K562 (cell line): ENCODE measurements at regions not wholly inside any gene's neighbourhood (a gene's known extent, or its start where the extent isn't known, plus 50 kb on each side); places are given as distances from the start of the nearest gene placed in this dataset.

ENCODE experiments used
- ATAC-seq: fragments of 200-7000 bp; cut with Tn5 transposase; 3 replicates; pipeline ENCODE4 v1.9.1; 2020; ENCODE audit warnings: moderate library complexity
- BruUV-seq: library from RNA; stranded (reverse); fragments of 400-500 nt; replicated peaks from 2 replicates; lab custom pipeline; 2021; lab: Mats Ljungman, UMichigan
- CTCF ChIA-PET: fragments of 300-600 bp; formaldehyde crosslinking; extraction: SDS; loops from one replicate; lab custom pipeline; 2021; ENCODE audit warnings: low intra/inter-chr PET ratio; lab: Yijun Ruan, JAX
- POLR2A ChIA-PET: fragments of 300-600, 350-650 bp; sonication (Branson Sonifier 250); formaldehyde crosslinking; extraction: SDS; loops from one replicate; lab custom pipeline; 2021; ENCODE audit warnings: antibody characterized with exemption, inconsistent platforms; lab: Yijun Ruan, JAX
- DNase-seq, 4 experiments: peaks; one replicate each; pipeline versions ENCODE4 v3.0.0 to v3.0.0-alpha.2; 2011 to 2018; ENCODE audit warnings: low spot score in 3 of 4, mixed read lengths in 3 of 4; ENCODE audit errors: extremely low read depth in 1 of 4
- FAIRE-seq: peaks from 2 replicates; lab custom pipeline; 2011; peaks lifted over from hg19 to GRCh38; lab: Jason Lieb, UNC
- H2AFZ ChIP-seq: 2 replicates; pipeline ENCODE4 v1.6.0; 2011; ENCODE audit warnings: low read depth, low read length, control low read depth, inconsistent platforms
- H3K27ac ChIP-seq: fragments of 200-600 bp; 3 replicates; pipeline ENCODE4 v1.8.0; 2011; ENCODE audit warnings: low read depth, mild to moderate bottlenecking, control low read depth, inconsistent platforms, low read length, moderate library complexity, mixed read lengths; ENCODE audit errors: extremely low read depth
- H3K27me3 ChIP-seq, 2 experiments: fragments of 300-600 bp in 1 of 2; 2 replicates in 1 of 2; 3 replicates in 1 of 2; pipeline versions ENCODE4 v1.6.0 to v1.8.0; 2011; ENCODE audit warnings: inconsistent platforms in 2 of 2, low read length in 2 of 2, mild to moderate bottlenecking in 1 of 2, mixed read lengths in 1 of 2, moderate library complexity in 1 of 2; ENCODE audit not compliant: control insufficient read depth in 2 of 2, insufficient read depth in 2 of 2
- H3K36me3 ChIP-seq: fragments of 300-600 bp; 3 replicates; pipeline ENCODE4 v1.8.0; 2011; ENCODE audit warnings: mild to moderate bottlenecking, low read length, inconsistent platforms; ENCODE audit not compliant: control insufficient read depth, insufficient read depth
- H3K4me1 ChIP-seq, 2 experiments: fragments of 200-600 bp in 1 of 2; replicated peaks in 1 of 2; 2 replicates in 1 of 2; 3 replicates in 1 of 2; pipeline versions ENCODE4 v1.5.1 to v1.8.0; 2011; ENCODE audit warnings: inconsistent platforms in 2 of 2, low read length in 2 of 2, mild to moderate bottlenecking in 1 of 2, mixed read lengths in 1 of 2, moderate library complexity in 1 of 2; ENCODE audit not compliant: control insufficient read depth in 2 of 2, insufficient read depth in 2 of 2
- H3K4me2 ChIP-seq: 2 replicates; pipeline ENCODE4 v1.6.1; 2011; ENCODE audit warnings: low read length, control low read depth, inconsistent platforms, mixed read lengths; ENCODE audit not compliant: insufficient read depth
- H3K4me3 ChIP-seq: fragments of 200-600 bp; sonication (generic), shearing (Covaris generic); 2 replicates; pipeline ENCODE4 v1.5.1; 2016; ENCODE audit warnings: control low read depth, inconsistent platforms
- H3K79me2 ChIP-seq: fragments of 200-600 bp; 3 replicates; pipeline ENCODE4 v1.8.0; 2011; ENCODE audit warnings: low read length, inconsistent platforms; ENCODE audit not compliant: control insufficient read depth, insufficient read depth
- H3K9ac ChIP-seq, 2 experiments: 2 replicates each; pipeline versions ENCODE4 v1.6.0 to v1.6.1; 2011; ENCODE audit warnings: low read depth in 2 of 2, low read length in 2 of 2, control low read depth in 1 of 2, inconsistent platforms in 1 of 2, mild to moderate bottlenecking in 1 of 2, mixed read lengths in 1 of 2; ENCODE audit not compliant: insufficient read depth in 1 of 2
- H3K9me1 ChIP-seq: one replicate; pipeline ENCODE4 v1.6.0; 2011; ENCODE audit warnings: inconsistent platforms, mild to moderate bottlenecking, low read length, moderate library complexity; ENCODE audit not compliant: control insufficient read depth, insufficient read depth
- H3K9me3 ChIP-seq: replicated peaks from 2 replicates; pipeline ENCODE4 v1.5.1; 2011; ENCODE audit warnings: low read depth, low read length, inconsistent platforms; ENCODE audit not compliant: control insufficient read depth, insufficient read depth
- H4K20me1 ChIP-seq: replicated peaks from 2 replicates; pipeline ENCODE4 v1.6.1; 2011; ENCODE audit warnings: low read length, inconsistent platforms, mixed read lengths; ENCODE audit not compliant: control insufficient read depth, insufficient read depth
- CXXC5 ChIP-seq: fragments of 250-450 bp; sonication (Bioruptor Pico); IDR thresholded peaks from 2 replicates; pipeline ENCODE4 v1.8.0; 2022; ENCODE audit warnings: inconsistent platforms, mild to moderate bottlenecking, moderate library complexity
- HEY1 ChIP-seq: fragments of 250-450 bp; sonication (Bioruptor Pico); IDR thresholded peaks from 2 replicates; pipeline ENCODE4 v1.5.0; 2020; ENCODE audit warnings: mild to moderate bottlenecking, moderate library complexity, borderline replicate concordance
- MECOM ChIP-seq: fragments of 250-450 bp; sonication (Bioruptor Pico); IDR thresholded peaks from 2 replicates; pipeline ENCODE4 v1.8.0; 2022; ENCODE audit warnings: inconsistent platforms
- NCOA4 ChIP-seq: fragments of 450-650 bp; IDR thresholded peaks from 2 replicates; pipeline ENCODE4 v1.6.1; 2018; ENCODE audit warnings: mild to moderate bottlenecking; ENCODE audit not compliant: partially characterized antibody
- NELFE ChIP-seq: IDR thresholded peaks from 2 replicates; pipeline ENCODE4 v1.6.1; 2011; ENCODE audit warnings: mild to moderate bottlenecking; ENCODE audit not compliant: insufficient read depth, insufficient read length
- NUFIP1 ChIP-seq: fragments of 450-650 bp; IDR thresholded peaks from 2 replicates; pipeline ENCODE4 v1.6.1; 2018; ENCODE audit not compliant: partially characterized antibody
- SIX5 ChIP-seq, 2 experiments: IDR thresholded peaks; 2 replicates each; pipeline ENCODE4 v1.6.1; 2011; ENCODE audit warnings: low read length in 2 of 2, borderline replicate concordance in 1 of 2, low read depth in 1 of 2, mild to moderate bottlenecking in 1 of 2, moderate library complexity in 1 of 2; ENCODE audit not compliant: insufficient read depth in 1 of 2
- SMAD3 ChIP-seq: fragments of 450-650 bp; formaldehyde crosslinking; conservative IDR thresholded peaks from 2 replicates; pipeline ENCODE4 v1.4.0; 2020; ENCODE audit warnings: mild to moderate bottlenecking
- SMARCC2 ChIP-seq: fragments of 450-650 bp; IDR thresholded peaks from 2 replicates; pipeline ENCODE4 v1.6.1; 2017; ENCODE audit warnings: antibody characterized with exemption, moderate library complexity, mild to moderate bottlenecking, low read depth
- ZNF253 ChIP-seq: fragments of 250-450 bp; sonication (Bioruptor Pico); conservative IDR thresholded peaks from 2 replicates; pipeline ENCODE4 v1.6.1; 2021; ENCODE audit warnings: mild to moderate bottlenecking
- WGBS: fragments of 100-300 bp; shearing (Covaris generic); methylation state at CpG from one replicate; pipeline ENCODE4 v1.1.6; 2016; ENCODE audit warnings: low coverage, mixed read lengths; ENCODE audit not compliant: insufficient coverage; ENCODE audit errors: missing lambda C conversion rate; 5-methylcytosine and 5-hydroxymethylcytosine counted together
- in situ Hi-C: fragments of 300-500 bp; cut with MboI; formaldehyde crosslinking; loops from 4 replicates; pipeline ENCODE4 v1.15.0; 2018; ENCODE audit warnings: inconsistent platforms, mixed read lengths
- intact Hi-C: fragments of 100-400 bp; cut with micrococcal nuclease; formaldehyde crosslinking; loops from 2 replicates; pipeline ENCODE4 v1.14.2; 2022
- TF ChIP-seq, protein P1 (sequence below): fragments of 450-650 bp; IDR thresholded peaks from 2 replicates; pipeline ENCODE4 v1.6.1; 2016; ENCODE audit warnings: antibody characterized with exemption
- TF ChIP-seq, protein P2 (sequence below): fragments of 250-450 bp; sonication (Bioruptor Pico); IDR thresholded peaks from 2 replicates; pipeline ENCODE4 v1.9.0; 2021; ENCODE audit warnings: mild to moderate bottlenecking, inconsistent platforms

DNA sequence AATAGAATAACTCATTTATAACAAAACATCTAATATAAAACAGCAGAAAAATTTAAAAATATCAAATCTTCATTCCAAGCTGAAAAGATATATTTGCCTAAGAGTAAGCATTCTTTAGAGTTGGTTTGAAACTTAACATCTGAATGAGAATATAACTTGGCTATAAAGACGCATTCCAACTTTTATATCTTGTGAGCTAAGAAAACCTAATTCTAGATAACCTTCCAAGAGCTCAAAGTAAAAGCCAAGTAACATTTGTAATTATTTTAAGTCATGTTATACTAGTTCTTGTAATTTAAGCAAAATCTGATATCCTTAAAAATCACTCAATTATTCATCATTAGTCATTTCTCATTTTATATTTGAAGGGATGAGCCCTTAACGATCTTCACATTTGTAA, 368.9 kb downstream of the C12orf50 start:
- BruUV-seq: no TSS peak
- in situ Hi-C loops: no loop called here

More for the DNA sequence above, 368.9 kb downstream of the C12orf50 start:
- Histone ChIP-seq H2AFZ (no peak overlapping the region), H3K9me3 (no peaks in the 10 kb centered on the region; the same call in 1 of the 2 replicates), H3K79me2 (no peaks in the 10 kb centered on the region), H3K27ac (no peak overlapping the region), H3K4me2 (no peak overlapping the region), H3K9me1 (no peaks in the 10 kb centered on the region), H3K4me1 (no peaks in the 10 kb centered on the region), H3K9ac (no peak overlapping the region), H4K20me1 (no peaks in the 10 kb centered on the region), H3K36me3 (no peaks in the 10 kb centered on the region), H3K4me3 (no peak overlapping the region), H3K27me3 (no peaks in the 10 kb centered on the region)
- ATAC-seq (no peak), FAIRE-seq (no peak), DNase-seq (no peak)
- TF ChIP-seq HEY1 (CRISPR knock-in tag) (no peak), NCOA4 (no peak), NELFE (no peak), SIX5 (IDR thresholded peaks at IDR 0.05; ENCODE audit: borderline replicate concordance in 1 of 2, insufficient read depth in 1 of 2, low read depth in 1 of 2, low read length in 2 of 2) (no peak), NUFIP1 (no peak), ZNF253 (CRISPR knock-in tag) (no peak), MECOM (CRISPR knock-in tag) (no peak), SMARCC2 (no peak), SMAD3 (no peak), CXXC5 (CRISPR knock-in tag) (no peak)
- TF ChIP-seq, protein P1, sequence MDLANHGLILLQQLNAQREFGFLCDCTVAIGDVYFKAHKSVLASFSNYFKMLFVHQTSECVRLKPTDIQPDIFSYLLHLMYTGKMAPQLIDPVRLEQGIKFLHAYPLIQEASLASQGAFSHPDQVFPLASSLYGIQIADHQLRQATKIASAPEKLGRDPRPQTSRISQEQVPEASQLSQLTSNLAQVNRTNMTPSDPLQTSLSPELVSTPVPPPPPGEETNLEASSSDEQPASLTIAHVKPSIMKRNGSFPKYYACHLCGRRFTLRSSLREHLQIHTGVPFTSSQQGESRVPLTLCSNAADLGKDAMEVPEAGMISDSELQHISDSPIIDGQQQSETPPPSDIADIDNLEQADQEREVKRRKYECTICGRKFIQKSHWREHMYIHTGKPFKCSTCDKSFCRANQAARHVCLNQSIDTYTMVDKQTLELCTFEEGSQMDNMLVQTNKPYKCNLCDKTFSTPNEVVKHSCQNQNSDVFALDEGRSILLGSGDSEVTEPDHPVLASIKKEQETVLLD: no peak
- TF ChIP-seq, protein P2, sequence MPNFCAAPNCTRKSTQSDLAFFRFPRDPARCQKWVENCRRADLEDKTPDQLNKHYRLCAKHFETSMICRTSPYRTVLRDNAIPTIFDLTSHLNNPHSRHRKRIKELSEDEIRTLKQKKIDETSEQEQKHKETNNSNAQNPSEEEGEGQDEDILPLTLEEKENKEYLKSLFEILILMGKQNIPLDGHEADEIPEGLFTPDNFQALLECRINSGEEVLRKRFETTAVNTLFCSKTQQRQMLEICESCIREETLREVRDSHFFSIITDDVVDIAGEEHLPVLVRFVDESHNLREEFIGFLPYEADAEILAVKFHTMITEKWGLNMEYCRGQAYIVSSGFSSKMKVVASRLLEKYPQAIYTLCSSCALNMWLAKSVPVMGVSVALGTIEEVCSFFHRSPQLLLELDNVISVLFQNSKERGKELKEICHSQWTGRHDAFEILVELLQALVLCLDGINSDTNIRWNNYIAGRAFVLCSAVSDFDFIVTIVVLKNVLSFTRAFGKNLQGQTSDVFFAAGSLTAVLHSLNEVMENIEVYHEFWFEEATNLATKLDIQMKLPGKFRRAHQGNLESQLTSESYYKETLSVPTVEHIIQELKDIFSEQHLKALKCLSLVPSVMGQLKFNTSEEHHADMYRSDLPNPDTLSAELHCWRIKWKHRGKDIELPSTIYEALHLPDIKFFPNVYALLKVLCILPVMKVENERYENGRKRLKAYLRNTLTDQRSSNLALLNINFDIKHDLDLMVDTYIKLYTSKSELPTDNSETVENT: no peak
- 0% methylated on average over 2 of the region's 2 CpGs for WGBS
- ChIA-PET POLR2A (no interaction called here), CTCF (no interaction called here)
- intact Hi-C loops: no loop called here
